ENCODE measurements at regions not wholly inside any gene's neighbourhood (a gene's known extent, or its start where the extent isn't known, plus 50 kb on each side); places are given as distances from the start of the nearest gene placed in this dataset.
"Not testable (repeated sequence)": the region's sequence is repeated elsewhere in the genome, so short reads cannot be mapped to it uniquely, and the experiment has no call there.

GRCh38 chr2:166695154-166695553 is 193.1 kb upstream of the XIRP2 start:
- TF ChIP-seq, protein P1, sequence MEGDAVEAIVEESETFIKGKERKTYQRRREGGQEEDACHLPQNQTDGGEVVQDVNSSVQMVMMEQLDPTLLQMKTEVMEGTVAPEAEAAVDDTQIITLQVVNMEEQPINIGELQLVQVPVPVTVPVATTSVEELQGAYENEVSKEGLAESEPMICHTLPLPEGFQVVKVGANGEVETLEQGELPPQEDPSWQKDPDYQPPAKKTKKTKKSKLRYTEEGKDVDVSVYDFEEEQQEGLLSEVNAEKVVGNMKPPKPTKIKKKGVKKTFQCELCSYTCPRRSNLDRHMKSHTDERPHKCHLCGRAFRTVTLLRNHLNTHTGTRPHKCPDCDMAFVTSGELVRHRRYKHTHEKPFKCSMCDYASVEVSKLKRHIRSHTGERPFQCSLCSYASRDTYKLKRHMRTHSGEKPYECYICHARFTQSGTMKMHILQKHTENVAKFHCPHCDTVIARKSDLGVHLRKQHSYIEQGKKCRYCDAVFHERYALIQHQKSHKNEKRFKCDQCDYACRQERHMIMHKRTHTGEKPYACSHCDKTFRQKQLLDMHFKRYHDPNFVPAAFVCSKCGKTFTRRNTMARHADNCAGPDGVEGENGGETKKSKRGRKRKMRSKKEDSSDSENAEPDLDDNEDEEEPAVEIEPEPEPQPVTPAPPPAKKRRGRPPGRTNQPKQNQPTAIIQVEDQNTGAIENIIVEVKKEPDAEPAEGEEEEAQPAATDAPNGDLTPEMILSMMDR (IDR thresholded peaks at IDR 0.05; ENCODE audit: insufficient read depth, low read depth, low read length, missing control alignments): no peak
- DNase-seq (ENCODE audit: low read depth): no peak
- no peak overlapping the region for H3K4me3 ChIP-seq (ENCODE audit: low read depth, low read length)

DNA sequence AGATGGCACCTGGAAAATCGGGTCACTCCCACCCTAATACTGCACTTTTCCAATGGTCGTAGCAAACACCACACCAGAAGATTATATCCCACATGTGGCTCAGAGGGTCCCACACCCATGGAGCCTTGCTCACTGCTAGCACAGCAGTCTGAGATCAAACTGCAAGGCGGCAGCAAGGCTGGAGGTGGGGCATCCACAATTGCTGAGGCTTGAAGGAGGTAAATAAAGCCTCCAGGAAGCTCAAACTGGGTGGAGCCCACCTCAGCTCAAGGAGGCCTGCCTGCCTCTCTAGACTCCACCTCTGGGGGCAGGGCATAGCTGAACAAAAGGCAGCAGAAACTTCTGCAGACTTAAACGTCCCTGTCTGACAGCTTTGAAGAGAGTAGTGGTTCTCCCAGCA is 192.0 kb upstream of the SCN7A start:
- not testable (repeated sequence) for H3K4me3 ChIP-seq (ENCODE audit: low read depth, low read length); DNase-seq (ENCODE audit: low read depth)

GRCh38 chr2:166677996-166678395 is 183.9 kb upstream of the SCN7A start:
- no peak for DNase-seq (ENCODE audit: low read depth)
- no peak overlapping the region for H3K4me3 ChIP-seq (ENCODE audit: low read depth, low read length)
- TF ChIP-seq, protein P1 (IDR thresholded peaks at IDR 0.05; ENCODE audit: insufficient read depth, low read depth, low read length, missing control alignments): no peak

- H3K4me3 ChIP-seq (ENCODE audit: low read depth, low read length): no peak overlapping the region
- DNase-seq (ENCODE audit: low read depth): no peak
- TF ChIP-seq, protein P1 (IDR thresholded peaks at IDR 0.05; ENCODE audit: insufficient read depth, low read depth, low read length, missing control alignments): no peak
Measured at GRCh38 chr2:166676716-166677115, 182.7 kb upstream of the SCN7A start.

- H3K4me3 ChIP-seq (ENCODE audit: low read depth, low read length): no peak overlapping the region
- no peak for DNase-seq (ENCODE audit: low read depth)
- TF ChIP-seq, protein P1 (IDR thresholded peaks at IDR 0.05; ENCODE audit: insufficient read depth, low read depth, low read length, missing control alignments): no peak
Measured at GRCh38 chr2:166675553-166675952, 181.5 kb upstream of the SCN7A start.

- no peak overlapping the region for H3K4me3 ChIP-seq (ENCODE audit: low read depth, low read length)
- TF ChIP-seq, protein P1 (IDR thresholded peaks at IDR 0.05; ENCODE audit: insufficient read depth, low read depth, low read length, missing control alignments): no peak
- DNase-seq (ENCODE audit: low read depth): no peak
Measured at GRCh38 chr2:166673986-166674385, 179.9 kb upstream of the SCN7A start.

DNA sequence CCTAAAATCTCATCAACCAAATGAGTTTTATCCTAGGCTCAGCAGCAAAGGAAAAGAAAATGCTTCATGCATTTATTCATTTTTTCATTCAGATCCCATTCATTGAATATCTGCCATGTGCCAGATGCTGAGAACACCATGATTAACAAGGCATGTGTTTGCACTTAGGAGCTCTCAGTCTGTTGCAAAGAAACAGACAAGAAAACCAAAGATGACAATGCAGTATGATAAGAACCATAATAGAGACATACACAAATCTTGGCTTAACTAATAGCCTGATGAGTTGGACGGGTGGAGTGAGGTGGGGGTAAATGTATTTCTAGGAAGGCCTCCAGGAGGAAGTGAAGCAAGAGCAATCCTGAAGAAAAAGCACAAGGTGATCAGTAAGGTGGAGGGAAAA is 177.8 kb upstream of the SCN7A start:
- DNase-seq (ENCODE audit: low read depth): no peak
- TF ChIP-seq, protein P1 (IDR thresholded peaks at IDR 0.05; ENCODE audit: insufficient read depth, low read depth, low read length, missing control alignments): no peak
- no peak overlapping the region for H3K4me3 ChIP-seq (ENCODE audit: low read depth, low read length)
